Psoas muscle (tissue), 7 donors: ENCODE measurements at regions not wholly inside any gene's neighbourhood (a gene's known extent, or its start where the extent isn't known, plus 50 kb on each side); places are given as distances from the start of the nearest gene placed in this dataset.

ENCODE experiments used
- ATAC-seq, 4 donors: fragments of 200-7000 bp; cut with Tn5 transposase; one replicate each; pipeline ENCODE4 v1.9.1; 2020; ENCODE audit warnings: moderate library complexity in 3 of 4, mild to moderate bottlenecking in 2 of 4
- DNase-seq, 2 donors: peaks; one replicate each; pipeline ENCODE4 v3.0.0-alpha.2; 2020
- H3K27ac ChIP-seq: fragments of 200-600 bp; one replicate; pipeline ENCODE4 v1.8.0; 2022
- H3K27me3 ChIP-seq, 3 donors: fragments of 200-600 bp in 1 of 3; one replicate each; pipeline versions ENCODE4 v1.6.1 to v1.8.0; 2013 to 2022; ENCODE audit warnings: low read length in 2 of 3, mild to moderate bottlenecking in 2 of 3, moderate library complexity in 1 of 3; ENCODE audit not compliant: insufficient read depth in 3 of 3
- H3K36me3 ChIP-seq, 2 donors: fragments of 200-600 bp in 1 of 2; one replicate each; pipeline versions ENCODE4 v1.6.1 to v1.8.0; 2013 to 2022; ENCODE audit warnings: low read depth in 1 of 2, mild to moderate bottlenecking in 1 of 2, moderate library complexity in 1 of 2; ENCODE audit not compliant: insufficient read depth in 1 of 2
- H3K4me1 ChIP-seq: fragments of 200-600 bp; one replicate; pipeline ENCODE4 v1.8.0; 2022
- H3K4me3 ChIP-seq: fragments of 200-600 bp; one replicate; pipeline ENCODE4 v1.8.0; 2022; ENCODE audit warnings: mild to moderate bottlenecking
- H3K9me3 ChIP-seq: fragments of 200-600 bp; one replicate; pipeline ENCODE4 v1.8.0; 2022
- WGBS, 3 donors: extraction: QIAGEN DNeasy Blood & Tissue Kit; methylation state at CpG; one replicate each; pipeline versions ENCODE4 v1.1.6 to v1.1.7; 2013; 5-methylcytosine and 5-hydroxymethylcytosine counted together
- intact Hi-C, 2 donors: fragments of 100-400 bp; cut with DNase I; formaldehyde crosslinking; loops; one replicate each; pipeline versions ENCODE4 v1.11.0 to v1.14.2; 2022
- TF ChIP-seq, protein P1 (sequence below): fragments of 200-600 bp; IDR thresholded peaks from one replicate; pipeline ENCODE4 v1.8.0; 2022; ENCODE audit warnings: antibody characterized with exemption
- donor health status: healthy with polysubstance abuse.
- donor health status: DM: no; HTN: no; CAD: no; lungs with moderate emphysema.
- donor health status: Bipolar disorder and iron deficiency.
- donor health status: healthy.
- donor health status: DM: yes; HTN: yes; CAD: no.
- donor health status: DM: no; HTN: no; CAD: no.
- donor health status: DM: yes; HTN: yes; CAD: no.

DNA sequence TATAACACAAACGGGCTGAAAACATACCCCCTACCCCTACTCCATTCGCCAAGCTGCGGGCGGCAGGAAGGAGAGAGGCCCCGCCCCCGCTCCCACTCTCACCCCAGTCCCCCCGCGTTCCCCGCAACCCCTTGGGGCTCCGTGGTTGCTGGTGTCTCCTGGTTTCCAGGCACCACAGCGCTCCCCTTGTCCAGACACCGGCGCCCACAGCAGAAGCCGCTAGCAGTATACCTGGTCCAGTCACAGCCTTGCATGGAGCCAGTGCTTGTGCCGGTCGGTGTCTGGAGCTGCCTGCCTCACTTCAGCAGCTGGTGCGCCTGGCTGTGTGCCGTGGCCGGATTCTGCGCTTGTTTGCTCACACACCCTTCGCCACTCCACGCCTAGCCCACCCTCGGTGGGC lies 240.5 kb upstream of the DAB2 start:
- H3K27ac ChIP-seq: no peak overlapping the region
- ATAC-seq (no peak), DNase-seq (no peak)
- H3K36me3 ChIP-seq: no peaks in the 10 kb centered on the region
- no peaks in the 10 kb centered on the region for H3K27me3 ChIP-seq
- H3K4me1 ChIP-seq: no peaks in the 10 kb centered on the region
- 93 to 94% (median 94%) methylated on average over 21 to 23 of the region's 23 CpGs for WGBS, 3 donors
- TF ChIP-seq, protein P1, sequence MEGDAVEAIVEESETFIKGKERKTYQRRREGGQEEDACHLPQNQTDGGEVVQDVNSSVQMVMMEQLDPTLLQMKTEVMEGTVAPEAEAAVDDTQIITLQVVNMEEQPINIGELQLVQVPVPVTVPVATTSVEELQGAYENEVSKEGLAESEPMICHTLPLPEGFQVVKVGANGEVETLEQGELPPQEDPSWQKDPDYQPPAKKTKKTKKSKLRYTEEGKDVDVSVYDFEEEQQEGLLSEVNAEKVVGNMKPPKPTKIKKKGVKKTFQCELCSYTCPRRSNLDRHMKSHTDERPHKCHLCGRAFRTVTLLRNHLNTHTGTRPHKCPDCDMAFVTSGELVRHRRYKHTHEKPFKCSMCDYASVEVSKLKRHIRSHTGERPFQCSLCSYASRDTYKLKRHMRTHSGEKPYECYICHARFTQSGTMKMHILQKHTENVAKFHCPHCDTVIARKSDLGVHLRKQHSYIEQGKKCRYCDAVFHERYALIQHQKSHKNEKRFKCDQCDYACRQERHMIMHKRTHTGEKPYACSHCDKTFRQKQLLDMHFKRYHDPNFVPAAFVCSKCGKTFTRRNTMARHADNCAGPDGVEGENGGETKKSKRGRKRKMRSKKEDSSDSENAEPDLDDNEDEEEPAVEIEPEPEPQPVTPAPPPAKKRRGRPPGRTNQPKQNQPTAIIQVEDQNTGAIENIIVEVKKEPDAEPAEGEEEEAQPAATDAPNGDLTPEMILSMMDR: no peak
- H3K9me3 ChIP-seq: no peaks in the 10 kb centered on the region
- intact Hi-C loops: no loop called here
- H3K4me3 ChIP-seq: no peak overlapping the region

DNA sequence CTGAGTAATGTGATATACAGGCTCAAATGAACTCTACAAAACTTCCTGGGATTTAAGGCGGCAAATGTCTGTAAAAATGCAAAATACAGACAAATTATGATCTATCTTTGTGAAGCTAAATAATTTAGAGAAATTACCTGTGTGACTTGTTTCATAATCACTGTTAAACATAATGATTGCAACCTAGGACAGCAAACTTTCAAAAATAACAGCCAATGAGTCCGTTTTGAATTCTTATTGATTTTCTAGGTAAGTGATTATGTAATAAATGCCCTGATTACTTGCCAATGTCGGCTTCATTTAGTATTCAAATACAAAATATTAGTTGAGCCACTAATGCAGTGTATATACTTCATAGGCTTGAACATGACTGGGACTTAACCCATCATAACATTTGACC lies 238.2 kb upstream of the DAB2 start:
- H3K9me3 ChIP-seq: no peaks in the 10 kb centered on the region
- ATAC-seq (no peak), DNase-seq (no peak)
- H3K4me1 ChIP-seq: no peaks in the 10 kb centered on the region
- no peak overlapping the region for H3K4me3 ChIP-seq
- TF ChIP-seq, protein P1: no peak
- WGBS, 3 donors: 53 to 79% (median 75%) methylated on average over 3 of the region's 3 CpGs
- no peaks in the 10 kb centered on the region for H3K36me3 ChIP-seq
- H3K27me3 ChIP-seq: no peaks in the 10 kb centered on the region
- no peak overlapping the region for H3K27ac ChIP-seq
- intact Hi-C loops: no loop called here

DNA sequence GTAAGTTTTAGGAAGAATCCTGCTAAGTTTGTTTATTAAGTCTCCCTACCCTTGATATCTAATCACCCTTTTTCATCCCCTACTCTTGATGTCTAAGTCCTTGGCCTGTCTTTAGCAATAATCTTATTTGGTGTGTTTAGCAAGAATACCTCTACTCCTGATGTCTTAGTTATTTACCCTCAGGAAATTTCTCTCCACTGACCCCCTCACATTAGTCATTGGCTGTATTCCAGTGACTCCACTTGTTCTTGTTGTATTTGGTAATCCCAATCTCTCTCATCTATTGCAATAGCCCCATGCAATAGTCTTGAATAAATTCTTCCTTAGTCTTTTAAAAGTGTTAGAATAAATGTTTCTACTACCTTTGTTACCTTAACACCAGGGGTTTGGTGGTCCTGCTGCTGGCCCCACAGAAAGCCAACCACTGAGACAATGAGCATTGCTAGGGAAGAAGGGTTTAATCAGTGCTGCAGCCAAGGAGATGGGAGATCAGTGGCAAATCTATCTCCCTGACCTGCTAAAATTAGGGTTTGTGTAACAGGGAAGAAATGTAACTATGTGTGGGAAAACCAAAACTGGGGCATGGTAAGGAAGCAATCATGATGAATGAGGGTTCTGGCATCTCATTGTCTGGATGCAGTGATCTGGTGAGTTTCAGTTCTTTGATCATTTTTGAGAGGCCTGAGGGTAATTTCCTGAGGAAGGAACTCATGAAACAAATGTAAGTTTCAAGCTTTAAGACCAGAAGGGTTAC lies 236.4 kb upstream of the DAB2 start:
- Histone ChIP-seq H3K27me3 (no peaks in the 10 kb centered on the region), H3K27ac (no peak overlapping the region), H3K4me3 (no peak overlapping the region), H3K9me3 (no peaks in the 10 kb centered on the region), H3K36me3 (no peaks in the 10 kb centered on the region), H3K4me1 (no peaks in the 10 kb centered on the region)
- intact Hi-C loops: no loop called here
- TF ChIP-seq, protein P1: no peak
- ATAC-seq: no peak
- no peak for DNase-seq

DNA sequence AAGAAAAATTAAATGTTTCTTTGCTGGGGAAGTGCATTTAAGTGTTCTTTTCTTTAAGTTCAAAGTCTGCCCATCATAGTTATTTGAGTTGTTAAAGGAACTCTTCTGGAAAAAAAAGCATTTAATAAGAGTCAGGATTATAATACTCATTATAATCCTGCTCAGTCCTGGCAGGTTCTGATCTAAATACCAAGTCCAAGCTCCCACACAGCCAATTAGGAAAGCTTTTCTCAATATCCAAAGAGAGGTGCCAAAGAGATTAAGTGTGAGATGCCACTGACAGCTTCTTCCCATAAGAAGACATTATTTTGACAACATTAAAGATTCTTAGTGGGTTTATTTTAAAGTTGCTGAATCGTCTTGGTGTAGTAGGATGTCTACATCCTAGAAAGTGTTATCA lies 235.2 kb upstream of the DAB2 start:
- H3K4me3 ChIP-seq: no peak overlapping the region
- DNase-seq (no peak), ATAC-seq (no peak)
- intact Hi-C loops: no loop called here
- WGBS, 3 donors: 79 to 82% (median 79%) methylated on average over 1 of the region's 1 CpG
- H3K27me3 ChIP-seq: no peaks in the 10 kb centered on the region
- TF ChIP-seq, protein P1: no peak
- no peak overlapping the region for H3K27ac ChIP-seq
- no peaks in the 10 kb centered on the region for H3K4me1 ChIP-seq
- no peaks in the 10 kb centered on the region for H3K9me3 ChIP-seq
- no peaks in the 10 kb centered on the region for H3K36me3 ChIP-seq

DNA sequence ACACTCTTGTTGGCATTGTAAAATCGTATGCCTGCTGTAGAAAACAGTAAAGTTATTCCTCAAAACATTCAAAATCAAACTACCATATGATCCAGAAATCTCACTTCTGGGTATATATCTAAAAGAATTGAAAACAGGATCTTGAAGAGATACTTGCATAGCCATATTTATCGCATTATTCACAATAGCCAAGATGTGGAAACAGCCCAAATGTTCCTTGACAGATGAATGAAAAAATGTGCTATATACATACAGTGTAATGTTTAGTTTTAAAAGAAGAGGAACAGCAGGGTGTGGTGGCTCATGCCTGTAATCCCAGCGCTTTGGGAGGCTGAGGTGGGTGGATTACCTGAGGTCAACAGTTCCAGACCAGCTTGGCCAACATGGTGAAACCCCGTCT lies 234.1 kb upstream of the DAB2 start:
- H3K9me3 ChIP-seq: no peaks in the 10 kb centered on the region
- H3K27me3 ChIP-seq: no peaks in the 10 kb centered on the region
- H3K4me1 ChIP-seq: no peaks in the 10 kb centered on the region
- no peak overlapping the region for H3K4me3 ChIP-seq
- 90 to 96% (median 92%) methylated on average over 4 of the region's 4 CpGs for WGBS, 3 donors
- H3K27ac ChIP-seq: no peak overlapping the region
- TF ChIP-seq, protein P1: no peak
- DNase-seq: no peak
- no peak for ATAC-seq
- intact Hi-C loops: no loop called here
- H3K36me3 ChIP-seq: no peaks in the 10 kb centered on the region
